HG03342 (cell line): ENCODE measurements at regions not wholly inside any gene's neighbourhood (a gene's known extent, or its start where the extent isn't known, plus 50 kb on each side); places are given as distances from the start of the nearest gene placed in this dataset.
"Not testable (repeated sequence)": the region's sequence is repeated elsewhere in the genome, so short reads cannot be mapped to it uniquely, and the experiment has no call there.

Experiments used
- ATAC-seq: cut with Tn5 transposase; IDR thresholded peaks from one replicate; pipeline ENCODE4 v1.9.1; 2021; ENCODE audit warnings: mild to moderate bottlenecking, moderate library complexity; ENCODE audit not compliant: unreplicated experiment

- ATAC-seq: no peak
Measured at GRCh38 chr6:79431537-79431933, 105.7 kb downstream of the LCA5 start.

- no peak for ATAC-seq
Measured at GRCh38 chr6:79430913-79431536, 106.2 kb downstream of the LCA5 start.

- no peak for ATAC-seq
Measured at GRCh38 chr6:79427721-79428120, 109.5 kb downstream of the LCA5 start.

GRCh38 chr6:79426625-79427278, 110.5 kb downstream of the LCA5 start:
- no peak for ATAC-seq

GRCh38 chr6:79425589-79426311, 111.5 kb downstream of the LCA5 start:
- ATAC-seq: no peak

GRCh38 chr6:79423216-79423615, 114.0 kb downstream of the LCA5 start:
- ATAC-seq: no peak

- ATAC-seq: no peak
Measured at GRCh38 chr6:79422666-79423065, 114.6 kb downstream of the LCA5 start.

GRCh38 chr6:79421707-79422484, 115.3 kb downstream of the LCA5 start:
- peak; percentile 76 for ATAC-seq

- ATAC-seq: no peak
Measured at GRCh38 chr6:79421001-79421411, 116.2 kb downstream of the LCA5 start.

- no peak for ATAC-seq
Measured at GRCh38 chr6:79420054-79420453, 117.2 kb downstream of the LCA5 start.

- ATAC-seq: no peak
Measured at GRCh38 chr6:79416931-79417330, 120.3 kb downstream of the LCA5 start.

GRCh38 chr6:79413562-79414002, 123.6 kb downstream of the LCA5 start:
- ATAC-seq: no peak

- ATAC-seq: no peak
Measured at GRCh38 chr6:79410806-79411205, 126.4 kb downstream of the LCA5 start.

- no peak for ATAC-seq
Measured at GRCh38 chr6:79408256-79408974, 128.8 kb downstream of the LCA5 start.

- ATAC-seq: no peak
Measured at GRCh38 chr6:79404677-79405076, 132.6 kb downstream of the LCA5 start.

- ATAC-seq: no peak
Measured at GRCh38 chr6:79404261-79404660, 133.0 kb downstream of the LCA5 start.

- ATAC-seq: no peak
Measured at GRCh38 chr6:79403563-79403962, 133.7 kb downstream of the LCA5 start.

GRCh38 chr6:79403086-79403485, 134.1 kb downstream of the LCA5 start:
- no peak for ATAC-seq

GRCh38 chr6:79399499-79399898, 137.7 kb downstream of the LCA5 start:
- no peak for ATAC-seq

- ATAC-seq: not testable (repeated sequence)
Measured at GRCh38 chr6:79398617-79399016, 138.6 kb downstream of the LCA5 start.

- no peak for ATAC-seq
Measured at GRCh38 chr6:79396625-79397024, 140.6 kb downstream of the LCA5 start.
